Left renal pelvis (tissue), 4 donors: ENCODE measurements at regions not wholly inside any gene's neighbourhood (a gene's known extent, or its start where the extent isn't known, plus 50 kb on each side); places are given as distances from the start of the nearest gene placed in this dataset.
"Not testable (repeated sequence)": the region's sequence is repeated elsewhere in the genome, so short reads cannot be mapped to it uniquely, and the experiment has no call there.

ENCODE experiments used
- DNase-seq, 4 donors: peaks; one replicate each; pipeline ENCODE4 v3.0.0-alpha.2; 2013; ENCODE audit warnings: low read depth in 4 of 4, low spot score in 3 of 4

DNA sequence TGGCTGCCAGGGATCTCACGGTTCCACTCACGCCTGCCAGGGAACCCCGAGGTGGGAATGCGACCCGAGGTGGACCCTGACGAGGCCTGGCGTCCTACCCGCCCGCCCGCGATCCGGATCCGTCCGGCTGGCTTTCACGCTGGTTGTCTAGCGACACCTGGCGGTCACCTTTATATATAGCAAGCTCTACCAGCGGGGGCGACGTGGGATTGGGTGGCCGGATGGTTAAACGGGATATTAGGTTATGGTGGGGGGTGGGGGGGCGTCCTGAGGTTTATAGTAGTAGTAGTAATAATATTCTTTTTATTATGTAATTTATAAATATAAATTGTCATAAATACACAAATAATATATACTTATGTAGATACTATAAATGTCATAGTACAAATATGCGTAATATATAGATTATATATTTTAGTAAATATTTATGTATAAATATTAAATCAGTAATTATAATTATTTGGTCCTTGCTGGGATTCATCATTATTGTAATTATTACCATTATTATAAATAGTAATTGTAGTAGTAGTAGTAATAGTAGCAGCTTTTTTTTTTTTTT, 136.9 kb downstream of the KCNJ12 start:
- peak; percentile 38 to 59 (median 52) for DNase-seq

DNA sequence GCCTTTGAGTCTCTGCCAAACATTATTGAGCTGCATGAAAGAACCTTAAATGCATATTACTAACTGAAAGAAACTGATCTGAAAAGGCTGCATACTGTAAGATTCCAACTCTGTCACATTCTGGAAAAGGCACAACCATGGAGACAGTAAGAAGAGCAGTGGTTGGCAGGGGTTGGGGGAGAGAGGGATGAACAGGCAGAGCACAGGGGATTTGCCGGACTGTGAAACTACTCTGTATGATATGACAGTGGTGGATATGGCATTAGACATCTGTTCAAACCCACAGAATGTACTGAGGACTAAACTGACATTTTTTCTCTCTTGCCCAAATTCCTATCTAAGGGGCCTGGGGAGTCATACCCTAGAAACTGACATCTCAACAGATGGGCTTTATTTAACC, 138.4 kb downstream of the KCNJ12 start:
- not testable (repeated sequence) for DNase-seq

DNA sequence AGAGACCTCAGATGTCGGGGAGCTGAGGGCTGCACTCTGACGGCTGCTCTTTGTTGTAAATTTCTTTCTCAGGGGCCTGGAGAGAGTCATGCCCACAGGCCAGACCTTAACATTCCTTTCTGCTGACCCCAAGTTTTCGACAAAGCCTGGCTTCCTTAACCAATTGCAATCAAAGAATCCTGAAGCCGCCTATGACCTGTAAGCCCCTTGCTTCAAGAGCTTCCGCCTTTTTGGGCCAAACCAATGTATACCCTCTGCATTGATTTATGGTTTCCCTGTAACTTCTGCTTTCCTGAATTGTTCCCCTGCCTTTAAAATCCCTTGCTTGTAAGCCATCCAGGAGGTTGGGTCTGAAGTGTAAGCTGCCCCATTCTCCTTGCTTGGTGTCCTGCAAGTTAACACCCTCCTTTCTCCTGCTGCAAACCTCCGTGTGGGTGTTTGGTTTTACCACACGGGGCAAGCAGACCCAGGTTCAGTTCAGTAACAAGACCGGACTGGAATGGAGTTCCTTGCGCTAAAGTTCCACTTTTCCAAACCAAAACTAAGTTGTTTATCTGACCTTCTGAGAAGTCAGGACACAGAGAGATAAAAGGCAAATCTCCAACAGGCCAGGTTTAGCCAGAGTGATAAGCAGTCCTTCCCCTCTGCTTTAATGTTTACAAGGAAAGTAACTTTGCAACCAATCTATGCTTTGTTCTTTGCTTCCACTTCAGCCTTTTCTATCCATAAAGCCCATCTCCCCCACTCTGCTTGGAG, 141.6 kb downstream of the KCNJ12 start:
- no peak for DNase-seq

DNA sequence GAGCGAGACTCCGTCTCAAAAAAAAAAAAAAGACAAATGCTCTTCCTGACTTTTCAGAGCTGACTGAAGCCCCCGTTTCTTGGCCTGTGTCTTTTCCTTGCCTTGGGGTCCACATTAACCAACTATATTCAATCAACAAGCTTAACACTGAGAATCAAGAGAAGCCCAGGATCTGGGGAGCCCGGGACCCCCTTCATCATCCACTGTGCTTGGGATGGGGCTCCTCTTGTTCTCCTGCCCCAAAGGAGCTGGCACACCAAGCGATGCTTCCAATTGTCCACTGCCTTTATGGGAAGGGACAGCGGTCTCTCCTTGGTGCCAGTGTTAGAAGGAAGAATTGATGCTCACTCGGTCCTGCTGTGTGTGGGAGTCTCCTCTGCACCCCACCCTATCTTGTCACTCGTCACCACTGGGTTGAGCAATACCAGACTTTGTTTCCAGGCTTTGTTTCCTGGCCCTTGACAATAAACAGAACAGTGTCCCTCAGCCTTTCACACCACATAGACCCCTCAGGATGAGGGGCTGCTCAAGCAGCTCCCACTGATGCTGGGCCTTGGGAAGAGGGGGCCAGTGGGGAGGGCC, 146.7 kb downstream of the KCNJ12 start:
- no peak for DNase-seq

DNA sequence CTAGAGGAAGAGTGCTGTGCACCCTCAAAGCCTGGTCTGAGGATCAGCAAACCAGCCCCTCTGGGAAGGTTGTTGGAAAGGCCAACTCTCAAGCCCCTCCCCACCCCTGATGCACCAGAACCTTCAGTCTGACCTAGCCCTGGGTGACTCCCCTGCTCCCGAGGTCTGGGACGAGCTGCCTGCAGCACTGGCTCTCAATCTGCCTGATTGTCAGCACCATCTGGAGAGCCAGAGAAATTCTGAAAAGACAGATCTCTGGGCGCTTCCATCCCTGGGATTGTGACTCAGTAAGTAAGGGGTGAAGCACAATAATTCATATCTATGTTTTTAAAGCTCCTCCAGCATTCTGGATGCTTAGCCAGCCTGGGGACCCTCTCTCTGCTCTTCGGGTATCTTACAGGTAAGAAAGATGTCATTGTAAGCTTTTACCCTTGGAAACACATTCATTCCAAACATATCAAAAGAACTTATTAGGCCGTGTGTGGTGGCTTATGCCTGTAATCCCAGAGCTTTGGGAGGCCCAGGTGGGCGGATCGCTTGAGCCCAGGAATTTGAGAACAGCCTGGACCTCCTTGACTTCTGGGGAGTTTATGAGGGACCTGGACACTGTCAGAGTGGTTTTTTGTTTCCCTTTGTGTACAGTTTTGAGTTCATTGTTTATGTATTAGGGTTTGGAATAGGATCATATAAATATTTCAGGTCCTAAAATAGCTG, 147.5 kb downstream of the KCNJ12 start:
- no peak for DNase-seq

DNA sequence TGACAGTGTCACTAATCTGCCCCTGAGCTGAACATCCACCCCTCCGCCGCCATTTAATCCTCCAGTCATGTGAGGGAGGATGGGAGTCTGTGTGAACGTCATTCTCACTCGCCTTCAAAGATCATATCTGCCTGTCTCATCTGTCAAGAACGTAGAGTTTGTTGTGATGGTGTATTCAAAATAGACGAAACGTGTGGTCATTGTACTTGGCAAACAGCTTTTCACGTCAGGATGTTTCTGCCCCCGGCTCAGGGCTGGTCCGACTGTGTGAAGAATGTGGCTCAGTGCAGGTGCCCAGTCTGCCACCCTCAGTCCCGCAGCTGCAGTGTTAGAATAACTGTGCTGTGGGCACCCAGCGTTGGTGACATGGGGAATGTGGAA, 148.0 kb downstream of the KCNJ12 start:
- no peak for DNase-seq

DNA sequence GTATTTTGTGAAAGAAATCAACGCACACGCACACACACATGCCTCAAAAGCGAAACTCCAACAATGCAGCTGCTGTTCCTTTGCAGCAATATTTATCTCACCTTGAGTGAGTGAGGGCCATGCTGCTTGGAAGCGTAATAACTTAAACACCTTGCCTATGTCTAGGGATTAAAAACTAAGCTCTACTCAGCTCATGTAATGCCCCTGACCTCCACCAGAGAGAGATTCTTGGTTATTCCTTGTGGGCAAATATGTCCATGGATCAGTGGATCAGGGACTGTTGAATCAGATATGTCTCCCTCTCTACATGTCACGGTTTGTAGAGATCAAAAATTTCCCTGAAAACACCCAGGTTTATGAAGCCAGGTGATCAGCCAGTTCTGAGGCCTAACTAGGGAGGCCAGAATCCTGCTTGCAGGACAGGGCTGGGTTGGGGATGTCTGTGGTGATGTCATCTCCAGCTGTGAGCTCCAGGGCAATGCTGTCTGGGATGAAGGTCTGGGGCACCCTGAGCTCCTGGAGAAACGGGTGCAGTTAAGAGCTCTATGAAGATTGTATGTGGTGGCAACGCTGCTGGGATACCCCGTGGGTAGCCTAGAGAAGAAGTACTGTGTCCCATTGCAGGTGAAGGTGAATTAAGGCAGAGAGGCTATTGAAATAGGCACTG, 149.4 kb downstream of the KCNJ12 start:
- no peak for DNase-seq

DNA sequence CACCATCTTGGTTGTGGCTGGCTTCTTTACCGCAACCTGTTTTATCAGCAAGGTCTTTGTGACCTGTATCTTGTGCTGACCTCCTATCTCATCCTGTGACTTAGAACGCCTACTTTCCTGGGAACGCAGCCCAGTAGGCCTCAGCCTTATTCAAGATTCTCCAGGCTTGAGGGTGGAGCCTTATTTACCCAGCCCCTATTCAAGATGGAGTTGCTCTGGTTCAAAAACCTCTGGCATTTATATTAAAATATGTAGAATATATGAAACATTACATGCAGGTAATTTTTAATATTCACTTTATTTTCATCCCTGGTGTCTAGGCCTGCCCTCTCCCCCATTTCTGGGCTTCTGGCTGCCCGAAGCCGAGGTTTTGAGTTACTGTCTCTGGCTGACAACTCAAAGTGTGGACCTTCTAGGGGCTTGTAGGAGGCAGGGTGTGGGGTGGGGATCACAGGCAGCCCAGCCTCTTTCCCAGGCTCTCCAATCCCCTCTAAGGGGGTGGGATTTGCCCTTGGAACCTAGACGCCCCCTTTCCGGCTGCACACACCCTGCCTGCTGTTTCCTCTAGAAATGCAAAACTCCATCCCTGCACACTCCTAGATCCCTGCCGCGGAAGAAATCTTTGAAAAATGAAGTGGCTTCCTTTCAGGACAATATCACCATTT, 152.0 kb downstream of the KCNJ12 start:
- no peak for DNase-seq

DNA sequence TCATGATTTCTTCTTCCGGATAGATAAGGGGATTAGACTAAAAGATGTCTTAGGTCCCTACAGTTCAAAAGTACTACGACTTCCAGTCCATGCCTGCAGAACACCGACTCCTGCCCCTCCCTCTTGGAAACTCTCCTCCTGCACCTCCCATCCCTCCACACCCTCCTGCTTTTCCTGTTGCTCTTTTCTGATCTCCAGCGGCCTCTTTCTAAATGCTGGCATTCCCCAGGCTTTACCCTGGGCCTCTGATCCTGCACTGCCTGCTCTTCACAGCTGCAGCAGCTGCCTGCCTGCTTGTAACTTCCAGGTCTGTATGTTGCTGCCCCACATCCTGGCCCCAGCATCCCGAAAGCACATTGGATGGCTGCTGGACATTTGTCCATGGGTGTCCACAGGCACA, 154.2 kb downstream of the KCNJ12 start:
- DNase-seq = no peak

DNA sequence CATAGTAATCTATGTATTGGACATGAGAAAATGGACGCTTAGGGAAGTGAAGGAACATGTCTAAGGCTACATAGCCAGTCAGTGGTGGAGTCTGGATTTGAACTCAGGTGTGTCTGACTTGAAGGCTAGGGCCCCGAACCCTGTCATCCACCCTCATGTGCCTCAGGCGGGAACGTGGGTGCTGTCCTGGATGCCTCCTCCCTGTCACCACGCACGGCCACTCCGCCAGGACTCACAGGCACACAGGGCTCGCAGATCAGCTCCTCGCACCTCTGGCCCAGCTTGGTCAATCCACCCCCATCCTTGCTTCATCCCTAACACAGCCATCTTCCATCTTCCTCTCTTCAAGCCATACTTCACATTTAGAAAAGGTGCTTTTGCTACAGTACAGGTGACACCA, 154.7 kb downstream of the KCNJ12 start:
- DNase-seq = no peak

DNA sequence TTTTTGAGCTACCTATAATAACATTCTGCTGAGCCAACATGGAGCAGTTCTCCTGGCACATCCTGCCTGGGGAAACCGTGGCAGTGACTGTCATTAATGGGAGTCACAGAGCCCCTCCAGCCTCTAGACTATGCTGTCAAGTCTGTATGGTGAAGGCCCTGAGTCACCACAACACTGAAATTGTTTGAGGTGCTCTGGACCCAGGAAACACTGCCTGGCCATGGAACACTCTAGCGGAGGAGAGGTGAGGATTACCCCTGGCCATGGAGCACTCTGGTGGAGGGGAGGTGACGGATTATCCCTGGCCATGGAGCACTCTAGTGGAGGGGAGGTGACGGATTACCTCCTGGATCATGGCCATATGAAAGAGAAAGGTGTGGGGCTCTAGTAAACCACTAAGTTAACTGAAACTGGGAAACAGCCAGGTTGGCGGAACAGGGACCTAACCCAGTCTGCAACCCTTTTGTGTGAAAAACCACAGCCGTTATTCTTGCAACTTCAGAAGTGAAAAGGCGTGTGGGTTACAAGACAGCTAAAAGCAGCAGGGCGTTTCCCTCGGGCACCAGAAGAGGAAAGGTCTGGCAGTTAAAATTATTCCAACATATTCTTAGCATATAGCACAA, 156.7 kb downstream of the KCNJ12 start:
- DNase-seq = no peak

DNA sequence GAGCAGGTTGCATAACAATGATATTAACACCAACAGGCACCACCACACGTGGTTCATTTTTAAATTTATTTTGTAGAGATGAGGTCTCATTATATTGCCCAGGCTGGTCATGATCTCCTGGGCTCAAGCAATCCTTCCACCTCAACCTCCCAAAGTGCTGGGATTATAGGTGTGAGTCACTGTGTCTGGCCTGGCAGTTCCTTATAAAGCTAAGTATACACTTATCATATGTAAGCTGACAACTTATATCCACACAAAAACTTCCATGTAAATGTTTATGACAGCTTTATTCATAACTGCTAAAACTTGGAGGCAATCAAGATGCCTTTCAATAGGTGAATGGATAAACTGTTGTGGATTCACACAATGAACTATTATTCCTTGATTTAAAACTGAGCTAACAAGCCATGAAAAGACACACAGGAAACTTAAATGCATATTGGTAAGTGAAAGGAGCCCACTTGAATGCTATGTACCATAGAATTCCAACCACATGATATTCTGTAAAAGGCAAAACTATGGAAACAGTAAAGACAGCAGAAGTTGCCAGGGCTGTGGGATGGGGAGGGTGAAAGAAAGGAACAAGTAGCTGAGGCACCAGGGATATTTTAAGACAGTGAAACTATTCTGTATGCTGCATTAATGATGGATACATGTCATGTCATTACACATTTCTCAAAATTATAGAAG, 156.5 kb upstream of the KCNJ18 start:
- no peak for DNase-seq

DNA sequence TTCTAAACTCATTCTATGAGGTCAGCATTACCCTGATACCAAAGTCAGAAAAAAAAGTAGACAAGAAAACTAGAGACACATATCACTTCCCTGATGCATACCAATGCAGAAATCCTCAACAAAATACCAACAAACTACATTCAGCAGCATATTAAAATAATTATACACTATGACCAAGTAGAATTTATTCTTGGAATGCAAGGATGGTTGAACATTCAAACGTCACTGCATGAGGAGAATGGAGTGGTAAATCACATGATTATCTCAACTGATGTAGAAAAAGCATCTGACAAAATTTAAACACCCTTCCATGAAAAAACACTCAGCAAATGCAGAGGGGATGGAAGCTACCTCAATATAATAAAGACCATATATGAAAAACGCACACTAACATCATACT, 155.0 kb upstream of the KCNJ18 start:
- no peak for DNase-seq

DNA sequence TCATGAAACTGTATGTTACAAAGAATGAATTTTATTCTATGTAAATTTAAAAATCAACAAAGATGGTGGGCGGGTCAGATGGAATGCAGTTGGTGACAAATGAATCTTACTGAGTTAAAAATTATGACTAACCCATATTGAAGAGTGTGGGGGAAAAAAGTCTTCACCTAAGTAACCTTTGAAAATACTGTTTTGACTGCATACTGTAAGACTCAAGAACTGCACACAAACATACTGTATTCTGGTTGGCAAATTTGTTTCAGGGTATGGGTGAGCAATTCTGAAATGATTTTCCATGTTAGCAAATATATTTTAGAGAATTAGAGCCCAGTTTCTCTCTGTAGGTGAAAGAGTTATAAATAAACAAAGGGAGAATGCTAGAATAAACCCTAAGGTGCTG, 153.7 kb upstream of the KCNJ18 start:
- no peak for DNase-seq

DNA sequence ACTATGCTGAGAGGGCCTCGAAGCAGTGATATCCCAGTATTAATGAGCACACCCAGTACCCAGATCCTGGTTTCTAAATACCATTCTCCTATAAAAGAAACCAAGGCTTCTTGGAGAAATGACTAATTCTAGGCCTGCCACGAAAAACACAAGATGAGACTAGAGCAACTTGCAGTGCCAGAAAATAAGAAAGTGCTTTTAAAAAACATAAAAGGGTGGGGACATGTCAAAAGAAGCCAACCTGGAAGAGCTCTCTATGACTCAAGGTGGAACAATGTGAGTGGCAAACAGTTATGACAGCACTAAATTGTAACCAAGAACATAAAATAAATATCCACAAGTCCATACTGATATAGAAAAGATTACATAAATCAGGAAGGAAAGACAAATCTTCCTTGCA, 153.2 kb upstream of the KCNJ18 start:
- DNase-seq = no peak

DNA sequence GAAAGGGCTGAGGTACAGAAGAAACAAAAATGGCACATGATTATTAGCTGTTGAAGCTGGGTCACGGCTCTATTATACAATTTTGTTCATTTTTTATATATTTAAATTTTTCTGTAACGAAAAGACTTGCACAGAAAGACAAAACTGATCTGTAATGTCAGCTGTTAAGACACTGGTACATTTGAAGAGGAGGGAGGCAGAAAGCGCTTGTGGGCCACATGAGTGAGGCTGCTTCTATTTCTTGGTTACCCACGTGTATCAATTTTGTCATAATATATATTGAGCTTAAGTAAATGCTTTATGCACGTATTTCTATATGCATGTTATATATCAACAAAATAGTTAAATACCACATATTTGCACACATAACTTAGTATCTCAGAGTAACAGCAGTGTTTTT, 151.8 kb upstream of the KCNJ18 start:
- no peak for DNase-seq

DNA sequence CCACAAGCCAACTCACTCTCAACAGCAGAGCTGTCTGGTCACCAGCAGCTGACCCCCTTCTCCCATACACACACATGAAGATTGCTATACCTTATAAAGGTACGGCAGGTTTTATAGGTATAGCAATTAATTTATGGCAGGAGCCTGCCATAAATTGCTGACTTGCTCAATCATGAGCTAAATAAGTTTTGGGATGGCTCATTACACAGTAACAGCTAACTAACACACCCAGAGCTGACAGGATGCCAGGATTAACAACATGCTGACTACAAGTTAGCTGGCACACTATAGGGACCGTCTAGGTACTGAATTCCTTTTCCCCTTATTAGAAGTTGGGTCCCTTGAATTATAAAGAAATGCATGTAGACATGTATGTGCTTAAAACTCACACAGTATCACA, 150.3 kb upstream of the KCNJ18 start:
- no peak for DNase-seq

DNA sequence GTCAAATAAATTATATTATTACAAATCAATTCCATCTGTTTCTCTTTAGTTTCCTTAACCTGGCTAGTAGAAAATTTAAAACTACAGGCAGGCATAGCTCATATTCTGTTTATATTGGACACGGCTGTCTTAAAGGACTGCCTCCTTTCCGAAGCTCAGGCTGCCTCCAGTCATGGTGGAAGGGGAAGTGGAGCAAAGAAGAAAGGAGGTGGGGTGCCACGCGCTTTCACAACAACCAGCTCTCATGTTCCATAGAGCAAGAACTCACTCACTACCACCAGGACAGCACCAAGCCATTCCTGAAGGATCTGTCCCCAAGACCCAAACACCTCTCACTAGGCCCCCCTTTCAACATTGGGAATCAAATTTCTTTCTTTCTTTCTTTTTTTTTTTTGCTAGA, 149.3 kb upstream of the KCNJ18 start:
- DNase-seq = no peak

DNA sequence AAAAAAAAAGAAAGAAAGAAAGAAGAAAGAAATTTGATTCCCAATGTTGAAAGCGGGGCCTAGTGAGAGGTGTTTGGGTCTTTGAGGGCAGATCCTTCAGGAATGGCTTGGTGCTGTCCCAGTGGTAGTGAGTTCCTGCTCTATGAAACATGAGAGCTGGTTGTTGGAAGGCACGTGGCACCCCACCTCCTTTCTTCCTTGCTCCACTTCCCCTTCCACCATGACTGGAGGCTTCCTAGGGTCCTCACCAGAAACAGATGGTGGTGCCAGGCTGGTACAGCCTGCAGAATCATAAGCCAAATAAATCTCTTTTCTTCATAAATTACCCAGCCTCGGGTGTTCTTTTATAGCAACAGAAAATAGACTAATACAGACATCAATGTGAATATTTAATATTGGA, 147.3 kb upstream of the KCNJ18 start:
- no peak for DNase-seq

DNA sequence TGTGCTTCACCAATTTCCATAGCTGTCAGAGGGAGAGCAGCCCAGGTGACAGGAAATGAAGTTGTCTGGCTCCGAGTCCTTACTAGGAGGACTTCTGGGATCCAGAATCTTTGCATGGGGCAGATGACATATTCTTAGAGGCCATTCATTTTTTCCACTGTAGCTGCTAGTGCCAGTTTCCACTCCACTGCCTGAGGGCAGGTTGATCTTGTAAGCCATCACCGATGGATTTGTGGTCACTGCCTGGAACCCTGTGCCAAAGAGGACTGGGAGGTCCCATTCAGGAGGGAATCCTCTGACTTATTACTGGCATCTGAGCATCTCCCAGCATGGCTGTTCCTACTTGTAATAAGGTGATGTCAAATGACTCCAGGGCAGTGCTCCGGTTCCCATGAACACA, 144.1 kb upstream of the KCNJ18 start:
- no peak for DNase-seq
